ENCODE measurements at regions not wholly inside any gene's neighbourhood (a gene's known extent, or its start where the extent isn't known, plus 50 kb on each side); places are given as distances from the start of the nearest gene placed in this dataset.

GRCh38 chr13:39945226-39945625 is 289.8 kb downstream of the COG6 start:
- Mint-ChIP-seq H3K4me3 (no peak overlapping the region), H3K9me3 (no peaks in the 10 kb centered on the region), H3K27ac (no peak overlapping the region), H3K36me3 (ENCODE audit: low read depth) (no peaks in the 10 kb centered on the region), H3K27me3 (ENCODE audit: insufficient read depth) (no peaks in the 10 kb centered on the region; the same call in 1 of the 2 replicates), H3K4me1 (ENCODE audit: low read depth) (no peaks in the 10 kb centered on the region)
- DNase-seq, result no peak
- TF ChIP-seq CTCF (IDR thresholded peaks at IDR 0.05), result no peak

GRCh38 chr13:39946769-39947168 is 291.3 kb downstream of the COG6 start:
- no peaks in the 10 kb centered on the region; the same call in 1 of the 2 replicates for H3K27me3 Mint-ChIP-seq (ENCODE audit: insufficient read depth)
- H3K9me3 Mint-ChIP-seq, result no peaks in the 10 kb centered on the region
- DNase-seq, result no peak
- no peak overlapping the region for H3K27ac Mint-ChIP-seq
- TF ChIP-seq CTCF (IDR thresholded peaks at IDR 0.05), result no peak
- H3K36me3 Mint-ChIP-seq (ENCODE audit: low read depth), result no peaks in the 10 kb centered on the region
- H3K4me3 Mint-ChIP-seq, result no peak overlapping the region
- no peaks in the 10 kb centered on the region for H3K4me1 Mint-ChIP-seq (ENCODE audit: low read depth)

DNA sequence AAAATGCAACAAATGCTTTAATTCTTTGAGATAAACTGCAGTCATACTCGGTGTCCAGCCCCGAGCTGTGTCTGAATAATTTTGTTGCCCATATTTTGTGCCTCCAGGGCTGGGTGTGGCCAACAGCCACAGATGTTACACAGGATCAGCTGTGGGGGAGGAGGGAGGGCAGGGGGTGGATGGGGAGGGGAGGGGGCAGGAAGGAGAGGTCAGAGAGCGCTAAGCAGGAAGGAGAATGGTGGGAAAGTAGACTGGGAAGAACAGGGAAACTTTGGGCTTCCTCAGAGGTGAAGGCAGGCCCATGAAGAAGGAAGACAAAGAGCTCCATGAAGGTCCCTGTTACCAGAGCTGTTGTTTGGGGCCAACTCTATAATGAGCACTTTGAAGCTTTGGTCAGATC is 295.8 kb downstream of the COG6 start:
- no peak overlapping the region for H3K4me3 Mint-ChIP-seq
- DNase-seq, result no peak
- no peaks in the 10 kb centered on the region for H3K4me1 Mint-ChIP-seq (ENCODE audit: low read depth)
- no peak for TF ChIP-seq CTCF (IDR thresholded peaks at IDR 0.05)
- H3K27me3 Mint-ChIP-seq (ENCODE audit: insufficient read depth), result peaks cover 7% of the 10 kb centered on the region; the same call in 1 of the 2 replicates
- H3K36me3 Mint-ChIP-seq (ENCODE audit: low read depth), result no peaks in the 10 kb centered on the region
- H3K9me3 Mint-ChIP-seq, result no peaks in the 10 kb centered on the region
- H3K27ac Mint-ChIP-seq, result no peak overlapping the region

GRCh38 chr13:39952249-39953233 is 297.1 kb downstream of the COG6 start:
- no peaks in the 10 kb centered on the region for H3K4me1 Mint-ChIP-seq (ENCODE audit: low read depth)
- no peak overlapping the region for H3K4me3 Mint-ChIP-seq
- H3K9me3 Mint-ChIP-seq, result no peaks in the 10 kb centered on the region
- peaks cover 9% of the 10 kb centered on the region; the same call in 1 of the 2 replicates for H3K27me3 Mint-ChIP-seq (ENCODE audit: insufficient read depth)
- TF ChIP-seq CTCF (IDR thresholded peaks at IDR 0.05), result no peak
- H3K27ac Mint-ChIP-seq, result peak overlapping the region; percentile 31; the same call in 1 of the 2 replicates
- H3K36me3 Mint-ChIP-seq (ENCODE audit: low read depth), result no peaks in the 10 kb centered on the region
- DNase-seq, result peak; percentile 20

- Mint-ChIP-seq H3K4me3 (no peak overlapping the region), H3K27ac (no peak overlapping the region), H3K27me3 (ENCODE audit: insufficient read depth) (peaks cover 9% of the 10 kb centered on the region; the same call in 1 of the 2 replicates)
Observed at GRCh38 chr13:39954476-39954875, 299.0 kb downstream of the COG6 start.

More at GRCh38 chr13:39954476-39954875, 299.0 kb downstream of the COG6 start:
- Mint-ChIP-seq H3K4me1 (ENCODE audit: low read depth) (no peaks in the 10 kb centered on the region), H3K9me3 (no peaks in the 10 kb centered on the region), H3K36me3 (ENCODE audit: low read depth) (no peaks in the 10 kb centered on the region)
- TF ChIP-seq CTCF (IDR thresholded peaks at IDR 0.05), result no peak
- DNase-seq, result no peak

All from HFFc6 (cell line).